CD14-positive monocyte (primary cell): ENCODE measurements at regions not wholly inside any gene's neighbourhood (a gene's known extent, or its start where the extent isn't known, plus 50 kb on each side); places are given as distances from the start of the nearest gene placed in this dataset.

Experiments used
- DNase-seq, 3 donors: peaks; one replicate each; pipeline ENCODE4 v3.0.0-alpha.2; 2011 to 2022
- H2AFZ ChIP-seq: 2 replicates; pipeline ENCODE4 v1.6.0; 2012; ENCODE audit warnings: mild to moderate bottlenecking, low read depth, low read length, inconsistent platforms; ENCODE audit not compliant: insufficient read depth, poor library complexity, severe bottlenecking
- H3K27ac ChIP-seq, 2 donors: 1 replicate in 1 of 2; 2 replicates in 1 of 2; pipeline ENCODE4 v1.5.1; 2012 to 2013; ENCODE audit warnings: low read length in 2 of 2, control low read depth in 1 of 2, inconsistent platforms in 1 of 2, low read depth in 1 of 2, mild to moderate bottlenecking in 1 of 2
- H3K27me3 ChIP-seq, 2 donors: one replicate each; pipeline versions ENCODE4 v1.6.0 to v1.6.1; 2011 to 2013; ENCODE audit warnings: low read length in 2 of 2; ENCODE audit not compliant: control insufficient read depth in 2 of 2, insufficient read depth in 2 of 2
- H3K36me3 ChIP-seq, 2 donors: replicated peaks in 1 of 2; 1 replicate in 1 of 2; 2 replicates in 1 of 2; pipeline versions ENCODE4 v1.5.1 to v1.6.1; 2012 to 2013; ENCODE audit warnings: low read length in 2 of 2, control low read depth in 1 of 2, inconsistent platforms in 1 of 2, mild to moderate bottlenecking in 1 of 2; ENCODE audit not compliant: insufficient read depth in 2 of 2, control insufficient read depth in 1 of 2
- H3K4me1 ChIP-seq, 2 donors: 1 replicate in 1 of 2; 2 replicates in 1 of 2; pipeline versions ENCODE4 v1.5.1 to v1.6.1; 2012 to 2013; ENCODE audit warnings: low read length in 2 of 2, control low read depth in 1 of 2, inconsistent platforms in 1 of 2, mild to moderate bottlenecking in 1 of 2, moderate library complexity in 1 of 2; ENCODE audit not compliant: insufficient read depth in 2 of 2, control insufficient read depth in 1 of 2
- H3K4me2 ChIP-seq: replicated peaks from 2 replicates; pipeline ENCODE3; 2012; ENCODE audit warnings: low read length, moderate library complexity, mild to moderate bottlenecking; ENCODE audit not compliant: poor library complexity, severe bottlenecking; ENCODE audit errors: extremely low read depth
- H3K4me3 ChIP-seq, 3 experiments: fragments of 200-600 bp in 1 of 3; sonication (generic) in 1 of 3; replicated peaks in 1 of 3; 1 replicate in 2 of 3; 2 replicates in 1 of 3; pipeline ENCODE4 v1.5.1; 2011 to 2013; ENCODE audit warnings: low read length in 3 of 3, mild to moderate bottlenecking in 3 of 3, control low read depth in 2 of 3, low read depth in 2 of 3, inconsistent platforms in 1 of 3, moderate library complexity in 1 of 3
- H3K79me2 ChIP-seq: 2 replicates; pipeline ENCODE4 v1.6.0; 2012; ENCODE audit warnings: mild to moderate bottlenecking, control low read depth, inconsistent platforms, low read length, moderate library complexity; ENCODE audit not compliant: insufficient read depth
- H3K9ac ChIP-seq: 2 replicates; pipeline ENCODE4 v1.6.0; 2017; ENCODE audit warnings: low read length, mild to moderate bottlenecking; ENCODE audit not compliant: insufficient read depth, poor library complexity, severe bottlenecking
- H3K9me3 ChIP-seq, 2 donors: replicated peaks in 1 of 2; 1 replicate in 1 of 2; 2 replicates in 1 of 2; pipeline versions ENCODE4 v1.5.1 to v1.6.1; 2012 to 2013; ENCODE audit warnings: low read length in 2 of 2, control low read depth in 1 of 2; ENCODE audit not compliant: control insufficient read depth in 1 of 2, insufficient read depth in 1 of 2
- H4K20me1 ChIP-seq: 2 replicates; pipeline ENCODE4 v1.6.0; 2012; ENCODE audit warnings: mild to moderate bottlenecking, low read length, control low read depth, moderate library complexity; ENCODE audit not compliant: insufficient read depth
- H3K27ac Mint-ChIP-seq, 7 donors: one replicate each; pipeline ENCODE4 v1.8.0; 2020; ENCODE audit warnings: mild to moderate bottlenecking in 7 of 7, mixed read lengths in 7 of 7, moderate library complexity in 6 of 7, inconsistent platforms in 2 of 7
- H3K27me3 Mint-ChIP-seq, 3 donors: one replicate each; pipeline ENCODE4 v1.8.0; 2021 to 2022; ENCODE audit warnings: low read depth in 3 of 3, mild to moderate bottlenecking in 3 of 3, mixed read lengths in 3 of 3, moderate library complexity in 3 of 3, inconsistent platforms in 1 of 3
- H3K36me3 Mint-ChIP-seq, 2 donors: one replicate each; pipeline ENCODE4 v1.8.0; 2020; ENCODE audit warnings: mixed read lengths in 2 of 2, inconsistent platforms in 1 of 2, mild to moderate bottlenecking in 1 of 2
- H3K4me1 Mint-ChIP-seq: one replicate; pipeline ENCODE4 v1.8.0; 2020; ENCODE audit warnings: mild to moderate bottlenecking, mixed read lengths
- H3K4me3 Mint-ChIP-seq, 2 donors: one replicate each; pipeline ENCODE4 v1.8.0; 2020; ENCODE audit warnings: mild to moderate bottlenecking in 2 of 2, mixed read lengths in 2 of 2, moderate library complexity in 1 of 2
- H3K9me3 Mint-ChIP-seq, 7 donors: one replicate each; pipeline ENCODE4 v1.8.0; 2020 to 2022; ENCODE audit warnings: mixed read lengths in 7 of 7, mild to moderate bottlenecking in 6 of 7, moderate library complexity in 6 of 7, inconsistent platforms in 2 of 7
- WGBS: methylation state at CpG from one replicate; pipeline ENCODE4 v1.1.5; 2013; ENCODE audit warnings: missing lambda C conversion rate; ENCODE audit not compliant: insufficient coverage; 5-methylcytosine and 5-hydroxymethylcytosine counted together
- intact Hi-C, 2 donors: fragments of 100-400 bp; cut with micrococcal nuclease; formaldehyde crosslinking; loops; one replicate each; pipeline versions ENCODE4 v1.15.0 to v1.15.1; 2023
- TF ChIP-seq, protein P1 (sequence below): fragments of 200-600 bp; IDR thresholded peaks from one replicate; pipeline ENCODE4 v1.8.0; 2022; ENCODE audit warnings: antibody characterized with exemption, mild to moderate bottlenecking

DNA sequence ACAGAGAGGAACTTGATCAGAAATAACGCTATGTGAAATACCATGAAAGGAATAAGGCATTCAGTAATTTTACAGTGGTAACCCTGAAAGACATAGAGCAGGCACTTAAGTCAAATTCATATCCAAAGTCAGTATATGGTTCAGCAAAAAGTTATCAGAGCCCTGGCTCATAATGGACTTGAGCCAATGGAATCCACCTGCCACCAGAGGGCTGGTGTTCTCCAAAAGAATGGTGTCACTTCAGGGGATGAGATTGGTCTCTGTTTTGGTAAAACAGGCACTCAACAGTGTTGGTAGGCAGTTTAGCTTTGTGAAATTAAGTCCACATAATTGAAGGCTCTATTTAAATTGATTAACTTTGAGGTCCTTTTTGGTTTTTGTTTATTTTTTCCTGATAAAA, 93.9 kb downstream of the LIG4 start:
- intact Hi-C loops = no loop called here
- Histone ChIP-seq H4K20me1 (no peaks in the 10 kb centered on the region), H3K36me3 (no peaks in the 10 kb centered on the region), H2AFZ (no peak overlapping the region), H3K9ac (no peak overlapping the region), H3K79me2 (no peaks in the 10 kb centered on the region), H3K4me3 (no peak overlapping the region), H3K4me1 (no peaks in the 10 kb centered on the region), H3K27me3 (no peaks in the 10 kb centered on the region), H3K27ac (no peak overlapping the region), H3K4me2 (no peak overlapping the region), H3K9me3 (no peaks in the 10 kb centered on the region)
- no peak overlapping the region for H3K27ac Mint-ChIP-seq
- H3K36me3 Mint-ChIP-seq = no peaks in the 10 kb centered on the region
- WGBS = 100% methylated on average over 1 of the region's 1 CpG
- peaks cover 0 to 2% (median 0%) of the 10 kb centered on the region in 3 donors for H3K27me3 Mint-ChIP-seq
- H3K4me1 Mint-ChIP-seq = no peaks in the 10 kb centered on the region
- peaks cover 0 to 13% (median 3%) of the 10 kb centered on the region in 7 donors for H3K9me3 Mint-ChIP-seq
- no peak for DNase-seq
- TF ChIP-seq, protein P1, sequence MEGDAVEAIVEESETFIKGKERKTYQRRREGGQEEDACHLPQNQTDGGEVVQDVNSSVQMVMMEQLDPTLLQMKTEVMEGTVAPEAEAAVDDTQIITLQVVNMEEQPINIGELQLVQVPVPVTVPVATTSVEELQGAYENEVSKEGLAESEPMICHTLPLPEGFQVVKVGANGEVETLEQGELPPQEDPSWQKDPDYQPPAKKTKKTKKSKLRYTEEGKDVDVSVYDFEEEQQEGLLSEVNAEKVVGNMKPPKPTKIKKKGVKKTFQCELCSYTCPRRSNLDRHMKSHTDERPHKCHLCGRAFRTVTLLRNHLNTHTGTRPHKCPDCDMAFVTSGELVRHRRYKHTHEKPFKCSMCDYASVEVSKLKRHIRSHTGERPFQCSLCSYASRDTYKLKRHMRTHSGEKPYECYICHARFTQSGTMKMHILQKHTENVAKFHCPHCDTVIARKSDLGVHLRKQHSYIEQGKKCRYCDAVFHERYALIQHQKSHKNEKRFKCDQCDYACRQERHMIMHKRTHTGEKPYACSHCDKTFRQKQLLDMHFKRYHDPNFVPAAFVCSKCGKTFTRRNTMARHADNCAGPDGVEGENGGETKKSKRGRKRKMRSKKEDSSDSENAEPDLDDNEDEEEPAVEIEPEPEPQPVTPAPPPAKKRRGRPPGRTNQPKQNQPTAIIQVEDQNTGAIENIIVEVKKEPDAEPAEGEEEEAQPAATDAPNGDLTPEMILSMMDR = no peak
- H3K4me3 Mint-ChIP-seq = no peak overlapping the region

DNA sequence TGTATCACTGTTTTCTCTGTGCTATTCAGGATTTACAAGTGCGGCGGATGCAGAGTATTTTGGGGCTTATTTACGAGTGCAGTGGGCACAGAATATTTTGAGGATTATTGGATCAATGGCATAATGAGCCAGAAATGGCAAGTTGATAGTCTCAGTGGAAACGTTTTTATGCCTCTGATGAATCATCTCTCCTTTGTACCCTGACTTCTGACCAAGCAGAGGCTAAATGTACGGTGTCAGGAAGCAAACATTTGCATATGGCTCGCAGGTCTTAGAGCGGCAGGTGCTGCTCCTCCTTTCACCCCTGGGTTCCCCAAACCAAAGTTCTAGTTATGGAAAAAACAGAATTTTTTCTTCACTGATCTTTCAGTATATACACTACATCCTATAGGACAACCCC, 94.5 kb downstream of the LIG4 start:
- H3K4me3 ChIP-seq = no peak overlapping the region
- Mint-ChIP-seq H3K4me3 (no peak overlapping the region), H3K9me3 (peaks cover 0 to 13% (median 3%) of the 10 kb centered on the region in 7 donors), H3K27me3 (peaks cover 0 to 2% (median 0%) of the 10 kb centered on the region in 3 donors), H3K36me3 (no peaks in the 10 kb centered on the region), H3K27ac (no peak overlapping the region), H3K4me1 (no peaks in the 10 kb centered on the region)
- TF ChIP-seq, protein P1 = no peak
- no peaks in the 10 kb centered on the region for H3K36me3 ChIP-seq
- H3K9me3 ChIP-seq = no peaks in the 10 kb centered on the region
- DNase-seq = no peak
- H3K27ac ChIP-seq = no peak overlapping the region
- no peak overlapping the region for H3K4me2 ChIP-seq
- H3K27me3 ChIP-seq = no peaks in the 10 kb centered on the region
- no peak overlapping the region for H2AFZ ChIP-seq
- no peaks in the 10 kb centered on the region for H3K4me1 ChIP-seq
- no peak overlapping the region for H3K9ac ChIP-seq
- WGBS = 54% methylated on average over 2 of the region's 7 CpGs
- H3K79me2 ChIP-seq = no peaks in the 10 kb centered on the region
- intact Hi-C loops = no loop called here
- no peaks in the 10 kb centered on the region for H4K20me1 ChIP-seq
